Ovary (tissue), 7 donors: ENCODE measurements at regions not wholly inside any gene's neighbourhood (a gene's known extent, or its start where the extent isn't known, plus 50 kb on each side); places are given as distances from the start of the nearest gene placed in this dataset.
"Not testable (repeated sequence)": the region's sequence is repeated elsewhere in the genome, so short reads cannot be mapped to it uniquely, and the experiment has no call there.

Experiments
- DNase-seq, 5 donors: peaks; one replicate each; pipeline ENCODE4 v3.0.0-alpha.2; 2019 to 2020
- H3K27ac ChIP-seq, 2 donors: fragments of 200-600 bp; one replicate each; pipeline versions ENCODE4 v1.5.1 to v1.8.0; 2019 to 2022
- H3K27me3 ChIP-seq: fragments of 200-600 bp; one replicate; pipeline ENCODE4 v1.8.0; 2022
- H3K36me3 ChIP-seq: fragments of 200-600 bp; sonication (generic); one replicate; pipeline ENCODE4 v1.5.1; 2019
- H3K4me1 ChIP-seq: one replicate; pipeline ENCODE4 v1.8.1; 2013; ENCODE audit warnings: mild to moderate bottlenecking, moderate library complexity; ENCODE audit not compliant: insufficient read depth
- H3K4me3 ChIP-seq: fragments of 200-600 bp; sonication (generic); one replicate; pipeline ENCODE4 v1.5.1; 2017
- H3K9me3 ChIP-seq, 2 donors: fragments of 200-600 bp in 1 of 2; sonication (generic) in 1 of 2; one replicate each; pipeline versions ENCODE4 v1.5.1 to v1.8.1; 2013 to 2019; ENCODE audit warnings: mild to moderate bottlenecking in 1 of 2, moderate library complexity in 1 of 2
- CTCF ChIP-seq, 3 donors: fragments of 450-650 bp in 2 of 3; fragments of 200-600 bp in 1 of 3; IDR thresholded peaks; one replicate each; pipeline versions ENCODE4 v1.5.1 to v1.8.0; 2016 to 2022; ENCODE audit warnings: antibody characterized with exemption in 3 of 3, mild to moderate bottlenecking in 1 of 3
- EP300 ChIP-seq: sonication (generic); formaldehyde crosslinking; IDR thresholded peaks from one replicate; pipeline ENCODE4 v1.6.1; 2017; ENCODE audit warnings: antibody characterized with exemption
- POLR2A ChIP-seq: fragments of 450-650 bp; IDR thresholded peaks from one replicate; pipeline ENCODE4 v1.6.1; 2017; ENCODE audit warnings: antibody characterized with exemption, mild to moderate bottlenecking, moderate library complexity
- WGBS, 3 donors: extraction: QIAGEN DNeasy Blood & Tissue Kit in 1 of 3; methylation state at CpG; one replicate each; pipeline versions ENCODE4 v1.1.5 to v1.1.7; 2013 to 2017; 5-methylcytosine and 5-hydroxymethylcytosine counted together
- intact Hi-C, 4 donors: fragments of 100-400 bp; cut with DNase I; formaldehyde crosslinking; loops; one replicate each; pipeline versions ENCODE4 v1.11.0 to v1.15.1; 2022 to 2023
- donor health status: DM: no; HTN: no; CAD: no; lungs with moderate emphysema.
- donor health status: DM: no; HTN: no; CAD: no.
- donor health status: Bipolar disorder and iron deficiency.
- donor health status: DM: no; HTN: no; CAD: no.
- donor health status: DM: yes; HTN: yes; CAD: no.

GRCh38 chr15:94858011-94858410 lies 626.6 kb downstream of the MCTP2 start:
- peaks cover 2% of the 10 kb centered on the region for H3K4me1 ChIP-seq
- H3K36me3 ChIP-seq, result no peaks in the 10 kb centered on the region
- intact Hi-C loops, result no loop called here
- DNase-seq, result no peak
- no peak overlapping the region for H3K27ac ChIP-seq
- no peaks in the 10 kb centered on the region for H3K27me3 ChIP-seq
- WGBS, 3 donors, result 18 to 20% (median 19%) methylated on average over 4 to 5 of the region's 5 CpGs
- H3K9me3 ChIP-seq, result no peaks in the 10 kb centered on the region
- TF ChIP-seq EP300, result no peak
- no peak for TF ChIP-seq POLR2A
- TF ChIP-seq CTCF (IDR thresholded peaks at IDR 0.05), result no peak
- no peak overlapping the region for H3K4me3 ChIP-seq

GRCh38 chr15:94858449-94858848 lies 627.1 kb downstream of the MCTP2 start:
- no peak overlapping the region for H3K27ac ChIP-seq
- intact Hi-C loops, result no loop called here
- no peaks in the 10 kb centered on the region for H3K27me3 ChIP-seq
- WGBS, 3 donors, result 10 to 18% (median 16%) methylated on average over 2 of the region's 2 CpGs
- no peak for TF ChIP-seq POLR2A
- TF ChIP-seq EP300, result no peak
- no peak for TF ChIP-seq CTCF (IDR thresholded peaks at IDR 0.05)
- no peaks in the 10 kb centered on the region for H3K36me3 ChIP-seq
- no peak for DNase-seq
- H3K4me3 ChIP-seq, result no peak overlapping the region
- H3K4me1 ChIP-seq, result peaks cover 2% of the 10 kb centered on the region
- H3K9me3 ChIP-seq, result no peaks in the 10 kb centered on the region

GRCh38 chr15:94858920-94859319 lies 627.6 kb downstream of the MCTP2 start:
- H3K27ac ChIP-seq, result no peak overlapping the region
- TF ChIP-seq EP300, result no peak
- no peak for TF ChIP-seq POLR2A
- no peak for TF ChIP-seq CTCF (IDR thresholded peaks at IDR 0.05)
- intact Hi-C loops, result no loop called here

GRCh38 chr15:94864600-94864999 lies 633.2 kb downstream of the MCTP2 start:
- 86 to 93% (median 93%) methylated on average over 1 of the region's 1 CpG for WGBS, 3 donors
- Histone ChIP-seq H3K27me3 (no peaks in the 10 kb centered on the region), H3K36me3 (no peaks in the 10 kb centered on the region), H3K4me1 (no peaks in the 10 kb centered on the region), H3K27ac (no peak overlapping the region), H3K9me3 (no peaks in the 10 kb centered on the region), H3K4me3 (no peak overlapping the region)
- intact Hi-C loops, result no loop called here
- DNase-seq, result no peak
- TF ChIP-seq CTCF (IDR thresholded peaks at IDR 0.05) (no peak), POLR2A (no peak), EP300 (no peak)

More at GRCh38 chr15:94858920-94859319, 627.6 kb downstream of the MCTP2 start:
- no peak overlapping the region for H3K4me3 ChIP-seq
- peaks cover 2% of the 10 kb centered on the region for H3K4me1 ChIP-seq
- H3K9me3 ChIP-seq, result no peaks in the 10 kb centered on the region
- no peaks in the 10 kb centered on the region for H3K27me3 ChIP-seq
- no peak for DNase-seq
- H3K36me3 ChIP-seq, result no peaks in the 10 kb centered on the region

- H3K27me3 ChIP-seq, H3K27ac ChIP-seq, intact Hi-C loops, DNase-seq, H3K9me3 ChIP-seq, H3K36me3 ChIP-seq, H3K4me1 ChIP-seq, H3K4me3 ChIP-seq: not testable (repeated sequence)
- WGBS, 3 donors, result 90 to 97% (median 90%) methylated on average over 7 to 8 of the region's 8 CpGs
Observed at GRCh38 chr15:94868265-94868664, 636.9 kb downstream of the MCTP2 start.
